ENCODE measurements at regions not wholly inside any gene's neighbourhood (a gene's known extent, or its start where the extent isn't known, plus 50 kb on each side); places are given as distances from the start of the nearest gene placed in this dataset.

- Histone ChIP-seq H3K27me3 (ENCODE audit: control insufficient read depth in 2 of 2, insufficient read depth in 2 of 2, low read length in 2 of 2) (no peaks in the 10 kb centered on the region), H3K9me1 (replicated peaks; ENCODE audit: control insufficient read depth, extremely low read depth, insufficient read depth, low read length) (no peaks in the 10 kb centered on the region), H2AFZ (ENCODE audit: low read depth, low read length) (no peak overlapping the region), H3K4me1 (ENCODE audit: control insufficient read depth, extremely low read depth, insufficient read depth, low read length) (no peaks in the 10 kb centered on the region), H3K9ac (replicated peaks; ENCODE audit: extremely low read depth, insufficient read depth, low read length) (no peak overlapping the region), H3K4me2 (ENCODE audit: insufficient read depth, low read length) (no peak overlapping the region), H4K20me1 (replicated peaks; ENCODE audit: control insufficient read depth, extremely low read depth, insufficient read depth, low read length) (no peaks in the 10 kb centered on the region), H3K79me2 (ENCODE audit: control insufficient read depth, insufficient read depth, low read length) (no peaks in the 10 kb centered on the region), H3K9me3 (replicated peaks; ENCODE audit: control insufficient read depth, insufficient read depth, low read length) (no peaks in the 10 kb centered on the region), H3K4me3 (replicated peaks in 1 of 3; ENCODE audit: insufficient read depth in 1 of 3, low read depth in 1 of 3, low read length in 3 of 3) (no peak overlapping the region), H3K27ac (ENCODE audit: insufficient read depth, low read depth, low read length) (no peak overlapping the region), H3K36me3 (ENCODE audit: control insufficient read depth in 2 of 2, extremely low read depth in 1 of 2, insufficient read depth in 2 of 2, low read length in 2 of 2) (no peaks in the 10 kb centered on the region)
- POLR2A ChIA-PET: no interaction called here
- no peak for FAIRE-seq
- no TSS peak for BruUV-seq (replicated peaks)
- intact Hi-C loops (cut with micrococcal nuclease): no loop called here
- TF ChIP-seq POLR2A (IDR thresholded peaks at IDR 0.05; ENCODE audit: low read depth, low read length) (no peak), JUN (IDR thresholded peaks at IDR 0.05; ENCODE audit: borderline replicate concordance, insufficient read depth, insufficient read length, low read depth) (no peak), CTCF (IDR thresholded peaks at IDR 0.05; ENCODE audit: extremely low read depth in 1 of 2, insufficient read depth in 1 of 2, low read depth in 1 of 2, low read length in 2 of 2) (no peak), FOS (IDR thresholded peaks at IDR 0.05; ENCODE audit: borderline replicate concordance, insufficient read depth, low read length) (no peak), MYC (IDR thresholded peaks at IDR 0.05; ENCODE audit: low read depth, low read length) (no peak), POLR2AphosphoS5 (IDR thresholded peaks at IDR 0.05; ENCODE audit: insufficient read depth, low read depth, low read length) (no peak), GATA2 (IDR thresholded peaks at IDR 0.05; ENCODE audit: insufficient read depth, insufficient read length, low read depth, low read length) (no peak), EZH2 (IDR thresholded peaks at IDR 0.05; ENCODE audit: borderline replicate concordance, low read depth, low read length, severe bottlenecking) (no peak), MAX (IDR thresholded peaks at IDR 0.05; ENCODE audit: insufficient read depth, insufficient read length) (no peak)
- dilution Hi-C loops (cut with MboI; ENCODE audit: extremely low pct_ligation_motif_present, low sequenced_read_pairs): no loop called here
- no peak for DNase-seq (ENCODE audit: low read depth, low spot score)
- CTCF ChIA-PET: interaction anchor here (1.8 kb wide), 1 partner anchor 16 kb away, joined by 5 read pairs; no protein-coding TSS in a partner anchor
These were observed 140.8 kb downstream of the NUP35 start for GRCh38 chr2:183264890-183265535.

Data from endothelial cell of umbilical vein (primary cell).